ENCODE measurements at regions not wholly inside any gene's neighbourhood (a gene's known extent, or its start where the extent isn't known, plus 50 kb on each side); places are given as distances from the start of the nearest gene placed in this dataset.

- TF ChIP-seq POLR2A (IDR thresholded peaks at IDR 0.05; ENCODE audit: low read depth) (no peak), CTCF (IDR thresholded peaks at IDR 0.05) (no peak), POLR2AphosphoS5 (IDR thresholded peaks at IDR 0.05) (no peak), EP300 (IDR thresholded peaks at IDR 0.05) (no peak)
Observed at GRCh38 chr3:74752290-74752689, 137.8 kb upstream of the CNTN3 start.
